Calu3 (cell line): ENCODE measurements at regions not wholly inside any gene's neighbourhood (a gene's known extent, or its start where the extent isn't known, plus 50 kb on each side); places are given as distances from the start of the nearest gene placed in this dataset.

Experiments used
- BruUV-seq: library from RNA; stranded (reverse); fragments of 400-500 nt; replicated peaks from 2 replicates; lab custom pipeline; 2021; lab: Mats Ljungman, UMichigan
- CTCF ChIA-PET: fragments of 300-600 bp; sonication (Branson Sonifier 250); formaldehyde crosslinking; loops from one replicate; lab custom pipeline; 2022; ENCODE audit warnings: antibody characterized with exemption; lab: Charles Lee
- DNase-seq: peaks from one replicate; pipeline ENCODE4 v3.0.0; 2022
- H3K27ac Mint-ChIP-seq: one replicate; pipeline ENCODE4 v1.8.0; 2022; ENCODE audit warnings: mixed read lengths; ENCODE audit not compliant: unreplicated experiment
- H3K27me3 Mint-ChIP-seq: one replicate; pipeline ENCODE4 v1.8.0; 2022; ENCODE audit warnings: mixed read lengths; ENCODE audit not compliant: unreplicated experiment
- H3K36me3 Mint-ChIP-seq: one replicate; pipeline ENCODE4 v1.8.0; 2022; ENCODE audit warnings: mild to moderate bottlenecking, moderate library complexity, mixed read lengths; ENCODE audit not compliant: insufficient read depth, unreplicated experiment
- H3K4me1 Mint-ChIP-seq: one replicate; pipeline ENCODE4 v1.8.0; 2022; ENCODE audit warnings: mild to moderate bottlenecking, low read depth, mixed read lengths; ENCODE audit not compliant: unreplicated experiment
- H3K4me3 Mint-ChIP-seq: one replicate; pipeline ENCODE4 v1.8.0; 2022; ENCODE audit warnings: mild to moderate bottlenecking, low read depth, moderate library complexity, mixed read lengths; ENCODE audit not compliant: unreplicated experiment
- H3K9me3 Mint-ChIP-seq: one replicate; pipeline ENCODE4 v1.8.0; 2022; ENCODE audit warnings: low read depth, mixed read lengths; ENCODE audit not compliant: unreplicated experiment
- CTCF ChIP-seq: fragments of 200-600 bp; IDR thresholded peaks from one replicate; pipeline ENCODE4 v1.8.0; 2022; ENCODE audit warnings: antibody characterized with exemption; ENCODE audit not compliant: unreplicated experiment
- intact Hi-C: fragments of 100-400 bp; cut with micrococcal nuclease; formaldehyde crosslinking; loops from one replicate; pipeline ENCODE4 v1.10.0; 2022; ENCODE audit not compliant: unreplicated experiment

GRCh38 chr4:130080872-130081451 lies 985.0 kb downstream of the C4orf33 start:
- intact Hi-C loops, result no loop called here
- no peaks in the 10 kb centered on the region for H3K27me3 Mint-ChIP-seq
- DNase-seq, result no peak
- no peaks in the 10 kb centered on the region for H3K4me1 Mint-ChIP-seq
- no peaks in the 10 kb centered on the region for H3K9me3 Mint-ChIP-seq
- BruUV-seq, result no TSS peak
- no peak for TF ChIP-seq CTCF
- no peak overlapping the region for H3K4me3 Mint-ChIP-seq
- CTCF ChIA-PET, result no interaction called here
- no peaks in the 10 kb centered on the region for H3K36me3 Mint-ChIP-seq
- no peak overlapping the region for H3K27ac Mint-ChIP-seq

GRCh38 chr4:130090427-130090826 lies 994.5 kb downstream of the C4orf33 start:
- H3K27ac Mint-ChIP-seq, result no peak overlapping the region
- H3K9me3 Mint-ChIP-seq, result no peaks in the 10 kb centered on the region
- no peaks in the 10 kb centered on the region for H3K27me3 Mint-ChIP-seq
- intact Hi-C loops, result no loop called here
- H3K36me3 Mint-ChIP-seq, result no peaks in the 10 kb centered on the region
- no peaks in the 10 kb centered on the region for H3K4me1 Mint-ChIP-seq
- H3K4me3 Mint-ChIP-seq, result no peak overlapping the region
- no peak for DNase-seq
- TF ChIP-seq CTCF, result no peak
- CTCF ChIA-PET, result no interaction called here
- no TSS peak for BruUV-seq

GRCh38 chr4:130092187-130093015 lies 996.4 kb downstream of the C4orf33 start:
- no peak overlapping the region for H3K4me3 Mint-ChIP-seq

GRCh38 chr4:130099105-130099504 lies 1003.2 kb downstream of the C4orf33 start:
- H3K4me3 Mint-ChIP-seq, result no peak overlapping the region
- no peak overlapping the region for H3K27ac Mint-ChIP-seq
- no peak for DNase-seq
- H3K4me1 Mint-ChIP-seq, result no peaks in the 10 kb centered on the region
- no peaks in the 10 kb centered on the region for H3K36me3 Mint-ChIP-seq
- H3K9me3 Mint-ChIP-seq, result no peaks in the 10 kb centered on the region
- intact Hi-C loops, result no loop called here
- H3K27me3 Mint-ChIP-seq, result no peaks in the 10 kb centered on the region
- no TSS peak for BruUV-seq
- TF ChIP-seq CTCF, result no peak
- CTCF ChIA-PET, result no interaction called here

More at GRCh38 chr4:130092187-130093015, 996.4 kb downstream of the C4orf33 start:
- intact Hi-C loops, result no loop called here
- H3K4me1 Mint-ChIP-seq, result no peaks in the 10 kb centered on the region
- CTCF ChIA-PET, result no interaction called here
- no peak overlapping the region for H3K27ac Mint-ChIP-seq
- no peaks in the 10 kb centered on the region for H3K36me3 Mint-ChIP-seq
- TF ChIP-seq CTCF, result no peak
- H3K27me3 Mint-ChIP-seq, result no peaks in the 10 kb centered on the region
- no peaks in the 10 kb centered on the region for H3K9me3 Mint-ChIP-seq
- no TSS peak for BruUV-seq
- no peak for DNase-seq
